ENCODE measurements at regions not wholly inside any gene's neighbourhood (a gene's known extent, or its start where the extent isn't known, plus 50 kb on each side); places are given as distances from the start of the nearest gene placed in this dataset.

DNA sequence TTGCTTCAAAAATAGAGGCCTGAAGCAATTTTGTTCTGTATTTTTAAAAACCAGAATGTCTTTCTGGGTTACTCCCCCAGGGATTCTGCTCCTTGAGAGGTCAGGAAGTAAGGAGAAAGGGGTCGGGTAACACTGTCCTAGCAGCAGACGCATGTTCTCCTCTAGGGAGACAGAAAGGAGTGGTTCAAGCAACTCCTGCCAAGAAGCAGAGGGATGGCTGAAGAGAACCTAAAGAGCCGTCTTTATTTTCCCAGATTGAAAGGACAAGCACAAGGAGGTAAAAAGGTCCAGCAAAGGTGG, 58.0 kb upstream of the SLC4A11 start:
- Histone ChIP-seq H3K4me1 (ENCODE audit: insufficient read depth) (no peaks in the 10 kb centered on the region), H3K27me3 (no peaks in the 10 kb centered on the region), H3K27ac (no peak overlapping the region), H3K9me3 (no peaks in the 10 kb centered on the region), H3K36me3 (no peaks in the 10 kb centered on the region), H3K4me3 (no peak overlapping the region)
- no peak for DNase-seq
- 47 to 63% (median 56%) methylated on average over 3 of the region's 3 CpGs for WGBS, 3 donors
- intact Hi-C loops (cut with DNase I) = no loop called here
- TF ChIP-seq POLR2A (IDR thresholded peaks at IDR 0.05) = no peak
- no peak for TF ChIP-seq EP300 (IDR thresholded peaks at IDR 0.05)
- TF ChIP-seq, protein P1, sequence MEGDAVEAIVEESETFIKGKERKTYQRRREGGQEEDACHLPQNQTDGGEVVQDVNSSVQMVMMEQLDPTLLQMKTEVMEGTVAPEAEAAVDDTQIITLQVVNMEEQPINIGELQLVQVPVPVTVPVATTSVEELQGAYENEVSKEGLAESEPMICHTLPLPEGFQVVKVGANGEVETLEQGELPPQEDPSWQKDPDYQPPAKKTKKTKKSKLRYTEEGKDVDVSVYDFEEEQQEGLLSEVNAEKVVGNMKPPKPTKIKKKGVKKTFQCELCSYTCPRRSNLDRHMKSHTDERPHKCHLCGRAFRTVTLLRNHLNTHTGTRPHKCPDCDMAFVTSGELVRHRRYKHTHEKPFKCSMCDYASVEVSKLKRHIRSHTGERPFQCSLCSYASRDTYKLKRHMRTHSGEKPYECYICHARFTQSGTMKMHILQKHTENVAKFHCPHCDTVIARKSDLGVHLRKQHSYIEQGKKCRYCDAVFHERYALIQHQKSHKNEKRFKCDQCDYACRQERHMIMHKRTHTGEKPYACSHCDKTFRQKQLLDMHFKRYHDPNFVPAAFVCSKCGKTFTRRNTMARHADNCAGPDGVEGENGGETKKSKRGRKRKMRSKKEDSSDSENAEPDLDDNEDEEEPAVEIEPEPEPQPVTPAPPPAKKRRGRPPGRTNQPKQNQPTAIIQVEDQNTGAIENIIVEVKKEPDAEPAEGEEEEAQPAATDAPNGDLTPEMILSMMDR (IDR thresholded peaks at IDR 0.05) = no peak

DNA sequence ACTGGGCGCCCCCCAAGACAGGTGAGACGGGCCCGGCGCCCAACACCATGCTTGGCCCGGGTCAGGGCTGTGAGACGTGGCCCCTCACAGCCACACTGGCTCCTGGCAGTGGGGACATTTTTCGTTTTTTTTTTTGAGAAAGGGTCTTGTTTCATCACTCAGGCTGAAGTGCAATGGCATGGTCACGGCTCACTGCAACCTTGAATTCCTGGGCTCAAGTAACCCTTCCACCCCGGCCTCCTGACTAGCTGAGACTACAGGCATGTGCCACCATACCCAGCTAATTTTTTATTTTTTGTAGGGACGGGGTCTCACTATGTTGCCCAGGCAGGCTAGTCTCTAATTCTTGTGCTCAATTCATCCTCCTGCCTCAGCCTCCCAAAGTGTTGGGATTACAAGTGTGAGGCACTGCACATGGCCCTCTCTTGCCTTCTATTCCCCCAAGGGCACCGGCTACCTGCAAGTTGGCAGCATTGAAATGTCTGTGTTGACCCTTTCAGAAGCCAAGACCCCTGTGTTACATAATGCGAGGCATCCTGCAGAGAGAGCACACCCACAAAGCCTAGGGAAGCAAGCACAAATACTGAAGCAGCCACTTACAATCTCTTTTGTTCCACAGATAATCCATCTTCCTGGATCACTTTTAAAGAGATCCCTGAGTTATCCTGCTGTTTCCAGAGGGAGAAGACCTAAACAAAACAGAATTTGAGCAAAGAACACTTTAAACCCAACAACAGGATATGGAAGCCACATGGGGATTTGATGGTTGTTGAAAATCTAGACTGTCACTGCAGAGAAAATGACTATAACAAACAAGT, 57.5 kb upstream of the SLC4A11 start:
- no peak overlapping the region for H3K27ac ChIP-seq
- 91 to 95% (median 93%) methylated on average over 12 of the region's 12 CpGs for WGBS, 3 donors
- H3K36me3 ChIP-seq = no peaks in the 10 kb centered on the region
- intact Hi-C loops (cut with DNase I) = no loop called here
- no peaks in the 10 kb centered on the region for H3K27me3 ChIP-seq
- H3K4me1 ChIP-seq (ENCODE audit: insufficient read depth) = no peaks in the 10 kb centered on the region
- H3K9me3 ChIP-seq = no peaks in the 10 kb centered on the region
- DNase-seq = no peak
- TF ChIP-seq, protein P1 (IDR thresholded peaks at IDR 0.05) = no peak
- no peak for TF ChIP-seq EP300 (IDR thresholded peaks at IDR 0.05)
- TF ChIP-seq POLR2A (IDR thresholded peaks at IDR 0.05) = no peak
- H3K4me3 ChIP-seq = no peak overlapping the region
